ENCODE measurements at regions not wholly inside any gene's neighbourhood (a gene's known extent, or its start where the extent isn't known, plus 50 kb on each side); places are given as distances from the start of the nearest gene placed in this dataset.
"Not testable (repeated sequence)": the region's sequence is repeated elsewhere in the genome, so short reads cannot be mapped to it uniquely, and the experiment has no call there.

- DNase-seq (ENCODE audit: extremely low spot score, insufficient read length, low read depth) (no peak), FAIRE-seq (no peak)
These were observed 107.4 kb upstream of the GLI2 start for GRCh38 chr2:120628248-120628647.

GRCh38 chr2:120629241-120629895 lies 106.3 kb upstream of the GLI2 start:
- FAIRE-seq = no peak
- DNase-seq (ENCODE audit: extremely low spot score, insufficient read length, low read depth) = no peak

GRCh38 chr2:120630031-120630701 lies 105.5 kb upstream of the GLI2 start:
- FAIRE-seq (no peak), DNase-seq (ENCODE audit: extremely low spot score, insufficient read length, low read depth) (no peak)

GRCh38 chr2:120631236-120631635 lies 104.4 kb upstream of the GLI2 start:
- FAIRE-seq (no peak), DNase-seq (ENCODE audit: extremely low spot score, insufficient read length, low read depth) (no peak)

DNA sequence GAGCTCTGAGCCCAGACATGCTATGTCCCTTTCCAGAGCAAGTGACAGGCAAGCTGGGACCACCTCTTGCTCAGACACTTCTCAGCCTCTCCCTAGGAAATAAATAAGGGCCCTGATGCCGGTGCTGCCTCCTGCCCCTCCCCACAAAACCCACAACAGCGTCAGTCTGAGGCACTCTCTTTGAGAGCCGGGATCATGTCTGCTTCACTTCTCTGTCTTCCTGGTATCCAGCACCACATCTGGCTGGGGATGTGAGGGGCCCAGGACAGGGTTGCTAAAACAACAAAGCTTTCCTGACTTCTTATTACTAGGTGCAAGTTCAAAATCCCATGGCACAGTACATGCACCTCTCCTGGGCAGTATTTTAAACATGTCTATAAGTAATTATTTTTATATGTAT lies 103.9 kb upstream of the GLI2 start:
- FAIRE-seq = no peak
- DNase-seq (ENCODE audit: extremely low spot score, insufficient read length, low read depth) = no peak

GRCh38 chr2:120632796-120633646 lies 102.6 kb upstream of the GLI2 start:
- no peak for DNase-seq (ENCODE audit: extremely low spot score, insufficient read length, low read depth)
- no peak for FAIRE-seq

- no peak for FAIRE-seq
These were observed 101.1 kb upstream of the GLI2 start for GRCh38 chr2:120634533-120634932.

DNA sequence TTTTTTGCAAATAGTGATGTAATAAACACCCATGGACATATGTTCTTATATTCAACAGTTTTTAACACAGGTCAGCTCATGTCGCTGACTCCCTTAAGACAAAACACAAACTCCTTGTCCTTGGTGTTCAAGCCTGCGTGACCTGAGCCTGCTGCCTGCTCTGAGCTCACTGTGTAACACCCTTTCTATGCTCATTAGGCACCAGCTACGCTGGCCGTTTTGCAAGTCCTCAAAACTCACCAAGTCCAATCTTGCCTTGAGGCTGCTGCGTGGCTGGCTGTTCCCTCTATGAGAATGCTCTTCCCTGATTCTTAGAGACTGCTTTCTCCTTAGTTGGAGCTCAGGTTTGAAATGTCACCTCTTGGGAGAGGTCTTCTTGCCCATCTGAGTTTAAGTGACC lies 100.5 kb upstream of the GLI2 start:
- FAIRE-seq = no peak
- no peak for DNase-seq (ENCODE audit: extremely low spot score, insufficient read length, low read depth)

More at GRCh38 chr2:120634533-120634932, 101.1 kb upstream of the GLI2 start:
- DNase-seq (ENCODE audit: extremely low spot score, insufficient read length, low read depth) = no peak

DNA sequence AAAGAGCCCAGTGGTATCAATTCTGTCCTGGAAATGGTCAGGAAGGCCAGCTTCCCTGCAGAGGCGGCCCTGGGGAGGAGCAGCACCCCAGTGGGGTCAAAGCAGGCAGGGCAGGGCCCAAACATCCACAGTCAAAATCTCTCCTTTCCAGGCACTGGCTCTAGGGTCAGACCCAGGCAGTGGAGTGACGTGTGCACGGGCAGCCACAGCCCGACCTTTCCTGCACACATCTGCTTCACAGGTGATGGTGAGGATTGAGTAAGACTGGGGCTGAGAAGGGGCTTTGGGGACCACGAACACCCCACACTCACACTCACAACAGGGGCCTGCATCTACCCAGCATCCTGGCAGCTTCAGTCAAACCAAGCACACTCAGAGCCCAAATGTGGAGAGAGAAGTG lies 97.8 kb upstream of the GLI2 start:
- DNase-seq (ENCODE audit: extremely low spot score, insufficient read length, low read depth) = no peak
- no peak for FAIRE-seq

GRCh38 chr2:120638450-120638849 lies 97.2 kb upstream of the GLI2 start:
- DNase-seq (ENCODE audit: extremely low spot score, insufficient read length, low read depth) (no peak), FAIRE-seq (no peak)

GRCh38 chr2:120641366-120641771 lies 94.3 kb upstream of the GLI2 start:
- no peak for FAIRE-seq
- no peak for DNase-seq (ENCODE audit: extremely low spot score, insufficient read length, low read depth)

- no peak for FAIRE-seq
- no peak for DNase-seq (ENCODE audit: extremely low spot score, insufficient read length, low read depth)
These were observed 93.0 kb upstream of the GLI2 start for GRCh38 chr2:120642646-120643045.

- FAIRE-seq (no peak), DNase-seq (ENCODE audit: extremely low spot score, insufficient read length, low read depth) (no peak)
These were observed 88.7 kb upstream of the GLI2 start for GRCh38 chr2:120646994-120647393.

DNA sequence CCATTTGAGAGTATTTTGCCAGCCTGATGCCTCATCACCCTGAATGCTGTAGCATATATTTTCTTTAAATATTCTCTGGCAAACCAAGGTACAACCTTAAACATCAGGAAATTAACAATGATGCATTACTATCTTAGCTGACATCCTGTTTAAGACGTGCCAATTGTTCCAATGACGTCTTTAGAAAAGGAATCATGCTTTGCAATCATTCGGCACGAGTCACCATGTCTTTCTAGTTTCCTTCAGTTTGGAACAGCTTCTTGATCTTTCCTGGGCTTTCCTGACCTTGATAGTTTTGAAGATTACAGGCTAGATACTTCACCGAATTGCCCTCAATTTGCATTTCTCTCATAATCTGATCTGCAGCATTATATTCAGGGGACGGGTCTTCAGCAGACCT lies 88.2 kb upstream of the GLI2 start:
- DNase-seq (ENCODE audit: extremely low spot score, insufficient read length, low read depth) = no peak

GRCh38 chr2:120649381-120649780 lies 86.3 kb upstream of the GLI2 start:
- DNase-seq (ENCODE audit: extremely low spot score, insufficient read length, low read depth); FAIRE-seq: not testable (repeated sequence)

More for the DNA sequence above, 88.2 kb upstream of the GLI2 start:
- no peak for FAIRE-seq

- no peak for FAIRE-seq
- no peak for DNase-seq (ENCODE audit: extremely low spot score, insufficient read length, low read depth)
These were observed 85.5 kb upstream of the GLI2 start for GRCh38 chr2:120650022-120650644.

- FAIRE-seq = no peak
- no peak for DNase-seq (ENCODE audit: extremely low spot score, insufficient read length, low read depth)
These were observed 83.8 kb upstream of the GLI2 start for GRCh38 chr2:120651818-120652217.

GRCh38 chr2:120653046-120653445 lies 82.6 kb upstream of the GLI2 start:
- FAIRE-seq (no peak), DNase-seq (ENCODE audit: extremely low spot score, insufficient read length, low read depth) (no peak)

DNA sequence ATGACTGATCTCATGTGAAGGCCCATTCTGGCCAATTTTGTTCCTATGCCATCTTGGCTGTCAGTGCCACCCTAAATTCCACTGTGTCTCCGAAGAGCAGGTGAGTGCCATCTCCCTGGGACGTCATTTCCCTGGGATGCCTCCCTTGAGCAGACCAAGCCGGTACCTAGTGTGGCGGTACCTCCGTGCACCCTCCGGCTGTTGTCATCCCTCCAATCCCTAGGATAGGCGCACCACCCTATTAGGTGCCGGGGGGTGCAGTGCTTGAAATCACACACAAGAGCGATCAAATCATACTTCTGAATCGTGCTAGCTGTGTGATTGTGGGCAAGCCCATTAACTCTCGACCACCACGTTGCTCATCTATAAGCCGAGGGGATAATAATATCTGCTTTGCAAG lies 81.8 kb upstream of the GLI2 start:
- FAIRE-seq = no peak
- no peak for DNase-seq (ENCODE audit: extremely low spot score, insufficient read length, low read depth)

DNA sequence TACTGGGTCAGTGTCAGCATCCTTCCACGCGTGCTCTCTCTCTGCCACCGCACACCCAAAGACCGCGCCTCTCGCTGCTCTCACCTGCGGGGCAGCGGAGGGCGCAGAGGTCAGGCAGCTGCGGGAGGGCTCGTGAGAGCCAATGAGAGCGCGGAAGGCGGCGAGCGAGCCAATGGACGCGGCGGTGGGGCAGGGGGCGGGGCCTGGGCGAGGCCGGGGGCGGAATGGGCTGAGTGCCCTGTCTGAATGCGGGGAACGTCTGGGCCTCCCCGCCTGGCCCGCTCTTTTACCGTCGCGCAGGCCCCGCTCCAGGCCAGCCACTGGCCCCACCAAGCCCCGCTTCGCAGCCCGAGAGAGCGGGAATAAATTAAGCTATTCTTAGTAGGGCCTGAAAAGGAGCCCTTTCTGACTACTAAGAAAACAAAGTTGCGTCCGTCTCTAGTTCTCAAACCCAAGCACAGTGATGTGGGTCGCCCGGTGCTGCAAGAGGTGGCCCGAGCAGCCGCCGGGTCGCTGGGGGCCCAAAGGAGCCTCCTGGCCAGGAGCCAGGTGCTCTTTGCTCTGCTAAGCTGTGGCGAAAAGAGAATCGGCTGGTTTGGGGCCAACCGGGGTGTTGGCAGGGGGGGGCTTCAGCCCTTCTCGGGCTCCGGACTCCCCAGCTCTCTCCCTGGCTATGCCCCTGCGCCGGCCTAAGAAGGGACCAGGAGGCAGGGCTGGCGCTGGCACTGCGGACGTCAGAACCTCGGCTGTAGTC lies 81.1 kb upstream of the GLI2 start:
- no peak for DNase-seq (ENCODE audit: extremely low spot score, insufficient read length, low read depth)
- FAIRE-seq = no peak

All from GM18507 (cell line).